Aorta (tissue), 5 donors: ENCODE measurements at regions not wholly inside any gene's neighbourhood (a gene's known extent, or its start where the extent isn't known, plus 50 kb on each side); places are given as distances from the start of the nearest gene placed in this dataset.

Experiments
- ATAC-seq: fragments of 200-7000 bp; cut with Tn5 transposase; one replicate; pipeline ENCODE4 v1.9.1; 2022; ENCODE audit warnings: moderate library complexity; ENCODE audit not compliant: low FRiP score
- DNase-seq, 2 donors: peaks; one replicate each; pipeline ENCODE4 v3.0.0-alpha.2; 2020
- H3K27ac ChIP-seq, 2 donors: one replicate each; pipeline ENCODE4 v1.5.1; 2013; ENCODE audit warnings: low read length in 2 of 2, mild to moderate bottlenecking in 2 of 2, moderate library complexity in 2 of 2, control low read depth in 1 of 2, inconsistent platforms in 1 of 2, low read depth in 1 of 2
- H3K27me3 ChIP-seq, 2 donors: one replicate each; pipeline ENCODE4 v1.6.1; 2013; ENCODE audit warnings: control low read depth in 1 of 2, low read length in 1 of 2, mild to moderate bottlenecking in 1 of 2, moderate library complexity in 1 of 2; ENCODE audit not compliant: insufficient read depth in 2 of 2, control insufficient read depth in 1 of 2
- H3K36me3 ChIP-seq, 2 donors: one replicate each; pipeline ENCODE4 v1.6.1; 2013; ENCODE audit warnings: control low read depth in 1 of 2, low read length in 1 of 2, mild to moderate bottlenecking in 1 of 2; ENCODE audit not compliant: insufficient read depth in 2 of 2, control insufficient read depth in 1 of 2
- H3K4me1 ChIP-seq, 2 donors: one replicate each; pipeline ENCODE4 v1.6.1; 2013; ENCODE audit warnings: low read length in 2 of 2, control low read depth in 1 of 2, mild to moderate bottlenecking in 1 of 2, moderate library complexity in 1 of 2; ENCODE audit not compliant: insufficient read depth in 2 of 2, control insufficient read depth in 1 of 2
- H3K4me3 ChIP-seq, 2 donors: one replicate each; pipeline ENCODE4 v1.5.1; 2013; ENCODE audit warnings: low read length in 2 of 2, control low read depth in 1 of 2, mild to moderate bottlenecking in 1 of 2
- H3K9me3 ChIP-seq: one replicate; pipeline ENCODE4 v1.6.1; 2013; ENCODE audit warnings: mild to moderate bottlenecking, low read length; ENCODE audit not compliant: control insufficient read depth
- WGBS, 2 donors: extraction: QIAGEN DNeasy Blood & Tissue Kit; methylation state at CpG; one replicate each; pipeline ENCODE4 v1.1.7; 2013; 5-methylcytosine and 5-hydroxymethylcytosine counted together
- intact Hi-C, 2 donors: fragments of 100-400 bp; cut with DNase I; formaldehyde crosslinking; loops; one replicate each; pipeline versions ENCODE4 v1.14.2 to v1.15.0; 2022
- donor health status: healthy with polysubstance abuse.
- donor health status: Bipolar disorder and iron deficiency.
- donor health status: DM: no; HTN: no; CAD: no.
- donor health status: DM: no; HTN: no; CAD: no.
- donor health status: DM: yes; HTN: yes; CAD: no.

DNA sequence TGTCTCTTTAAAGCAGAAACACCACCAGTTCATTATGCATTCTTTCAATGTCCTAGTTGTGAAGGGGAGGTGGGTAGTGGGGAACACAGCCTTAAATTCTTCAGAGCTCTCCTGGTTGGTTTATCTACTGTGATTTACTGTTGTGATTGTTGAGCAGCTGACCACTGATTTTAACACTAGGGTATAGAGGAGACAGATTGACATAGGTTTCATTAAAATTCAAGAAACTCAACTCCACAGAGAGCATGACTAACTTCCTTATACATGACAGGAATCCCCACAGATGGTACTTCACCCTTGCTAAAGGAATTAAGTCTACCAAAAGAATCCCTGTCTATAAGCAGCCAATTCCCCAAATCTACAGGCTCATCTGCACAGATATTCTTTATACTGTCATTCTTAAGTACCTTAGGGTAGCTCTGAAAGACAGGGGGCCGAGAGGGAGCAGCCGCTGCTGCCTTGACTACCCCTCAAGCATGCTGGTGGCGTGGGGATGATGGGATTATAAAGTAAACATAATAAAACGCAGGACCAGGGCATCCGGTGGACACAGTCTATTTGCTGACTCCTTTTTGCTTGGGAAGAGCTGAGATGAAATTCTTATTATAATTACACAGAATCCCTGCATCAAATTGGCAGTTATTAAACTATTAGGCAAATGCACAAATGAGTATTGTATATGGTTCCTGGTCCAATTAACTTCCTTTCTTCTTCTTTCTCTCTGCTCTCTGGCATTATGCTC, 1377.6 kb upstream of the PIK3C3 start:
- whole genome bisulfite sequencing, 2 donors: 13 to 39% methylated on average over 5 of the region's 5 CpGs
- intact Hi-C loops: no loop called here
- no peaks in the 10 kb centered on the region for H3K9me3 ChIP-seq
- no peak for DNase-seq
- no peaks in the 10 kb centered on the region for H3K4me1 ChIP-seq
- H3K36me3 ChIP-seq: no peaks in the 10 kb centered on the region
- H3K27me3 ChIP-seq: no peaks in the 10 kb centered on the region
- H3K4me3 ChIP-seq: no peak overlapping the region
- ATAC-seq: no peak
- no peak overlapping the region for H3K27ac ChIP-seq

DNA sequence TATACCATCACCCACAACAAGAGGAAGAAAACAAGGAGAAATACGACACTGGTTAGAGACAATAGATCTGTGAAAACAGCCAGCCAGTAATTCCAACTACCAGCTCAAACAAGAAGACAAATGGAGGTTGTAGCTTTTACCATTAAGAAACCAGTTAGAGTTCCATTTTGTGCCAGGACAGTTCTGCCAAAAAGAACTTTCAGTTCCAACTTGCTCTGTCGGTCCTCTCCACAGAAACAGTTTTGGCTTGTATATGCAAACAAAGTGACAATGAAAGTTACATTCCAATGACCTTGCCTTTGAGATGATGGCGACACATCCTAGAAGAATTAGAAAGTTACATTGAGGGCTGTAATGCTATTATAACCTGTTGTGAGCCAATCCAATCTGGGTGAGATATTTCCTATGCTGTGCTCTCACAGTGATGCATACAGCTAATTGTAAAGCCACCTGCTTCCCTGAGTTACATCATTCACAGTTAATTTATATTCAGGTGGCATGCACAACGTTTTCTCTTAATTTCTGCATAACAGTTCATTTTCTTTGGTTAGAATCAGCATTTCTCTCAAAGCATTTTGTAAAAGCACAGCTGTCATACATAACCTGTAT, 1378.4 kb upstream of the PIK3C3 start:
- no peak for ATAC-seq
- WGBS, 2 donors: 24 to 36% methylated on average over 4 of the region's 4 CpGs

DNA sequence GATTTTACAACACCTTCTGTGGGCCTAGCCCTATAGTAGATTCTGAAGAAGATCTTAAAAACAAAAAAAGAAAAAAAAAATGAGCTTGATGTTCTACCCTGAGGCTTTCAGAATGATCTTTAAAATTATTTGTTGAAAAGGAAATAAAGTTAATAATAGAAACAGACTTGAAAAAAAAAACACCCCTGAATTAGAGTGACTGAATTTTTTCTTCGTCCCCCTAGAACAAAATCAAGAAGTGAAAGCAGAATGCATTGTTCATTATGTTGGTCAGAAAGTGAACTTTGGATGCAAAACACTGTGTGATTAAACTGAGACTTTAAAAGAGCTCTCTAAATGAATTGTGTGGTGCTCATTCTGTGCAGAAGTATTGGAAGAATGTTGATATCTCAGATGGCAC, 1384.4 kb upstream of the PIK3C3 start:
- Histone ChIP-seq H3K4me1 (no peaks in the 10 kb centered on the region), H3K36me3 (no peaks in the 10 kb centered on the region), H3K27me3 (no peaks in the 10 kb centered on the region), H3K9me3 (no peaks in the 10 kb centered on the region), H3K27ac (no peak overlapping the region), H3K4me3 (no peak overlapping the region)
- DNase-seq: no peak
- 69 to 75% methylated on average over 1 of the region's 1 CpG for WGBS, 2 donors
- intact Hi-C loops: no loop called here
- ATAC-seq: no peak

More for the DNA sequence above, 1378.4 kb upstream of the PIK3C3 start:
- Histone ChIP-seq H3K36me3 (no peaks in the 10 kb centered on the region), H3K9me3 (no peaks in the 10 kb centered on the region), H3K4me3 (no peak overlapping the region), H3K27me3 (no peaks in the 10 kb centered on the region), H3K4me1 (no peaks in the 10 kb centered on the region), H3K27ac (no peak overlapping the region)
- no peak for DNase-seq
- intact Hi-C loops: no loop called here

DNA sequence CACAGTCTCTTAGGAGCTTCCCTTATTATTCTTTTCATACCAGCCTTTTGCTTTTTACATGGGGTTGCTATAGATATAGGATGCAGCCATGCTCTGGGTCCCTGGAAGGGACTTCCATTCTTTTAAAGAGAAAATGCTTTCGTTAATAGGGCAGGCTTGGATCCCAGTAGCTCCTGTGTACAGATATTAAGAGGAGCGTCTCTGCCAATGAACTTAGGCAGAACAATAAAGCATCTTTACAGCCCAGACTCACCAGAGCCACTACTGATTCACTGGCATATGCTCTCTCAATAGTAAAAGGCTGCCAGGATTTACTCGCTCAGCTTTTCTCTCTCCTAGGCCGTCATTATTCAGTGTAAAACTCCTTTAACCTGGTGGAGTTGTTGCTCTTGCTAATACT, 1385.4 kb upstream of the PIK3C3 start:
- intact Hi-C loops: no loop called here
- no peaks in the 10 kb centered on the region for H3K27me3 ChIP-seq
- WGBS, 2 donors: 76 to 86% methylated on average over 4 of the region's 4 CpGs

GRCh38 chr18:40566510-40566844, 1388.6 kb upstream of the PIK3C3 start:
- no peak for ATAC-seq
- Histone ChIP-seq H3K27ac (no peak overlapping the region), H3K9me3 (no peaks in the 10 kb centered on the region), H3K27me3 (no peaks in the 10 kb centered on the region), H3K4me3 (no peak overlapping the region), H3K4me1 (no peaks in the 10 kb centered on the region), H3K36me3 (no peaks in the 10 kb centered on the region)
- intact Hi-C loops: no loop called here
- no peak for DNase-seq
- 30 to 59% methylated on average over 1 of the region's 1 CpG for WGBS, 2 donors

More for the DNA sequence above, 1385.4 kb upstream of the PIK3C3 start:
- Histone ChIP-seq H3K4me1 (no peaks in the 10 kb centered on the region), H3K36me3 (no peaks in the 10 kb centered on the region), H3K9me3 (no peaks in the 10 kb centered on the region), H3K27ac (no peak overlapping the region), H3K4me3 (no peak overlapping the region)
- DNase-seq (no peak), ATAC-seq (no peak)

DNA sequence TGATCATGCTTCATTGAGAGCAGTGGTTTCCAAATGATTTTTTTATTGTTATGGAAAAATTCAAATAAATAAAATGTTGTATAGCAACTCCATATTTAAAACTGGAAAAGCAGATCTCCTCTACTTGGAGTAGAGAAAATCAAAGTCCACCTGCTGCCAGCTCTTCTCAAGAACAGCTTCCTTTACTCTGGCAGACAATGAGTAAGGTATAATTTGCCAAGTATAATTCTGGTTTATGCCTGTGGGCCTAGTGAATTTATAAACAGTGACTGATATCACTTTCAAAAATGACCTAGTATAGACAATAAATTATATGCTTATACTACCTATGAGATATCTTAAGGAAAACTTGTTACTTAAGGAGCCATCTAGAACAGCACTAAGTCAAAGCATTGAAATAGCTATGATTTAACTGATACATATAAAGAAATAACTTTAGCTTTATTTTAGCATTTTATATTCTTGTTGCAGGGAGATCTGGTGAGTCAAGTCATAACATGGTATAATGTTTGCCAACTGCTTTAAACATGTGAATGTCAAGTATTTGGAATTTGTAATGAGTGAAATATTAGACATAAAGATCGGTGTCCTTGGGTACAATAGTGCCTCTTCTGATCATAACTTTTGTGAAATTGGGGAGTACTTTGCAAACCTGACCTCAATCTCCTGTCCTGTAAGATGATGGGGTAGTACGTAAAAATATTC, 1389.1 kb upstream of the PIK3C3 start:
- intact Hi-C loops: no loop called here
- WGBS, 2 donors: 21 to 27% methylated on average over 2 of the region's 2 CpGs
- no peak for ATAC-seq
- Histone ChIP-seq H3K36me3 (no peaks in the 10 kb centered on the region), H3K27me3 (no peaks in the 10 kb centered on the region), H3K9me3 (no peaks in the 10 kb centered on the region), H3K4me3 (no peak overlapping the region), H3K27ac (no peak overlapping the region), H3K4me1 (no peaks in the 10 kb centered on the region)
- DNase-seq: no peak

- Histone ChIP-seq H3K27me3 (no peaks in the 10 kb centered on the region), H3K27ac (no peak overlapping the region), H3K9me3 (no peaks in the 10 kb centered on the region), H3K36me3 (no peaks in the 10 kb centered on the region), H3K4me3 (no peak overlapping the region), H3K4me1 (no peaks in the 10 kb centered on the region)
- no peak for ATAC-seq
- intact Hi-C loops: no loop called here
- WGBS, 2 donors: 40 to 43% methylated on average over 3 of the region's 3 CpGs
- DNase-seq: no peak
These were observed 1395.5 kb upstream of the PIK3C3 start for GRCh38 chr18:40559556-40559955.

- Histone ChIP-seq H3K4me1 (no peaks in the 10 kb centered on the region), H3K36me3 (no peaks in the 10 kb centered on the region), H3K27ac (no peak overlapping the region), H3K9me3 (no peaks in the 10 kb centered on the region), H3K27me3 (no peaks in the 10 kb centered on the region), H3K4me3 (no peak overlapping the region)
- DNase-seq (no peak), ATAC-seq (no peak)
- intact Hi-C loops: no loop called here
- 70 to 80% methylated on average over 5 of the region's 5 CpGs for WGBS, 2 donors
These were observed 1396.2 kb upstream of the PIK3C3 start for GRCh38 chr18:40558706-40559392.
